Lower leg skin (tissue), 4 donors: ENCODE measurements at regions not wholly inside any gene's neighbourhood (a gene's known extent, or its start where the extent isn't known, plus 50 kb on each side); places are given as distances from the start of the nearest gene placed in this dataset.

ENCODE experiments used
- DNase-seq, 2 donors: peaks; one replicate each; pipeline ENCODE4 v3.0.0-alpha.2; 2019; ENCODE audit warnings: low spot score in 2 of 2
- H3K4me3 ChIP-seq: fragments of 200-600 bp; sonication (generic); 2 replicates; pipeline ENCODE4 v1.5.1; 2017; ENCODE audit warnings: mild to moderate bottlenecking, low read depth; ENCODE audit not compliant: poor library complexity, severe bottlenecking
- CTCF ChIP-seq, 3 donors: fragments of 450-650 bp; IDR thresholded peaks; one replicate each; pipeline ENCODE4 v1.5.1; 2016; ENCODE audit warnings: antibody characterized with exemption in 3 of 3, mild to moderate bottlenecking in 3 of 3, moderate library complexity in 2 of 3
- POLR2A ChIP-seq, 2 donors: fragments of 450-650 bp; IDR thresholded peaks; one replicate each; pipeline ENCODE4 v1.6.1; 2016 to 2017; ENCODE audit warnings: antibody characterized with exemption in 2 of 2, mild to moderate bottlenecking in 1 of 2, moderate library complexity in 1 of 2
- WGBS, 2 donors: methylation state at CpG; one replicate each; pipeline ENCODE4 v1.1.5; 2018; 5-methylcytosine and 5-hydroxymethylcytosine counted together
- intact Hi-C: fragments of 100-400 bp; cut with DNase I; formaldehyde crosslinking; loops from one replicate; pipeline ENCODE4 v1.15.0; 2023; ENCODE audit warnings: low total_unique reads

DNA sequence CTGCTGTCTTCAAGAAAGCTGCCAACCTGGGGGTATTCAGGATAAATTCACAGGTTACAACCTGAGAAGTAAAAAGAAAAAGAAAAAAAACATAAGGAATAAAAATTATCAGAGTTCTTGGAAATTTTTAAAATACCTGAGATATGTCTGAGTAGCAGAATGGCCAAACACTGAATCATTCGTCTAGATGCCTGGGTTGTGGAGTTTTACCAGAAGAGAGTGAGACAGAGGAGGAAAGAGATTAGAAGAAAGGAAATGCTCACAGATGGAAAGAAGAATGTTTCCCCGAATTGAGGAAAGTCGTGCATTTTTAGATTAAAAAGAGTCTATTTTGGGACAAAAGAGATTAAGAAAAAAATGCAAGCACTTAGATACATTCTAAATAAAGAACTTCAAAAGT is 1026.7 kb downstream of the TBC1D22A start:
- no peak for DNase-seq
- intact Hi-C loops = no loop called here
- no peak overlapping the region for H3K4me3 ChIP-seq
- 43 to 46% methylated on average over 3 of the region's 3 CpGs for WGBS, 2 donors
- TF ChIP-seq CTCF (IDR thresholded peaks at IDR 0.05) = no peak
- TF ChIP-seq POLR2A (IDR thresholded peaks at IDR 0.05) = no peak

DNA sequence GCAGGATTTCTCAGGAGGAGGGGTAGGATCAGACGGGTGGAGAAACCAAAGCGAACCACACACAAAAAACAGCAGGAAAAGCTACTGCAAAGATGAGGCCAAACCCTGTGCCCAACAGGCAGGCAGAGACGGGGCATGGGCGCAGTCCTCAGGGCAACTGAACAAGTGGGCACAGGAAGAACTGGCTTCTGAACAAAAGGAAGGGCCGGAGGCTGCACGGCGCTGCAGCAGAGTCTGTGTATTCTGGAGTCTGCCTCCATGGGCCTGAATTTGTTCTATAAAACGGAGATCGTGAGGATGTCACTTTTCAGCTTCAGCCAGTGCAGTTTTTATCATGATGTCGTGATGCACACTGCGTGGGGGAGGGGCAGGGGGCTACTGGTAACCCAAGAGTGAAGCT is 1026.0 kb downstream of the TBC1D22A start:
- no peak for TF ChIP-seq POLR2A (IDR thresholded peaks at IDR 0.05)
- TF ChIP-seq CTCF (IDR thresholded peaks at IDR 0.05) = no peak
- peak; percentile 9 to 76 for DNase-seq
- H3K4me3 ChIP-seq = no peak overlapping the region
- 45 to 50% methylated on average over 11 of the region's 11 CpGs for WGBS, 2 donors
- intact Hi-C loops = no loop called here

DNA sequence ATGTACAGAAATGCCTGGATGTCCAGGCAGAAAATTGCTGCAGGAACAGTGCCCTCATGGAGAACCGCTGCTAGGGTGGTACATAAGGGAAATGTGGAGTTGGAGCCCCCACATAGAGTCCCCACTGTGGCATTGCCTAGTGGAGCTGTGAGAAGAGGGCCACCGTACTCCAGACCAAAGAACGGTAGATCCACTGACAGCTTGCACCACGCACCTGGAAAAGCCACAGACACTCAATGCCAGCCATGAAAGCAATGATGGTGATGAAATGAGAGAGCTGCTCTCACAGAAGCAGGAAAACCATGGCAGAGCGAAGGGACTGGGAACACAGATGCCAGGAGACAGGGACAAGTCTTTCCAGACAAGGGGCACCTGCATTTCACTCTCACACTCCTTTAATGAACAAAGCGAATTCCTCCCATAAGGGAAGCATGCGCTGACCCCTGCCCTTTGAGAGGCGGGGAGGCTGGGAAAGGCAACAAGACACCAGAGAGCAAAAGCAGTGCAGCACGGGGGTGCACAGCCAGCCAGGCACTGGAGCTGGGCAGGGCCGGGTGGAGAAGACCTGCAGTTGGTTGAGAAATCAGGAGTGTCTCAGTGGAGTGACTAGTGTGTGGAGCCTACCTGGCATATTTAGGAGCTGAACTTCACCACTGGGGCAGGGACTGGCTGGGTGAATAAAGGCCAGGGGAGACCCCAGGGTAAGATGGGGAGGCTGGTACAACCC is 1025.2 kb downstream of the TBC1D22A start:
- DNase-seq = peak in 1 of 2 donors; percentile 57

DNA sequence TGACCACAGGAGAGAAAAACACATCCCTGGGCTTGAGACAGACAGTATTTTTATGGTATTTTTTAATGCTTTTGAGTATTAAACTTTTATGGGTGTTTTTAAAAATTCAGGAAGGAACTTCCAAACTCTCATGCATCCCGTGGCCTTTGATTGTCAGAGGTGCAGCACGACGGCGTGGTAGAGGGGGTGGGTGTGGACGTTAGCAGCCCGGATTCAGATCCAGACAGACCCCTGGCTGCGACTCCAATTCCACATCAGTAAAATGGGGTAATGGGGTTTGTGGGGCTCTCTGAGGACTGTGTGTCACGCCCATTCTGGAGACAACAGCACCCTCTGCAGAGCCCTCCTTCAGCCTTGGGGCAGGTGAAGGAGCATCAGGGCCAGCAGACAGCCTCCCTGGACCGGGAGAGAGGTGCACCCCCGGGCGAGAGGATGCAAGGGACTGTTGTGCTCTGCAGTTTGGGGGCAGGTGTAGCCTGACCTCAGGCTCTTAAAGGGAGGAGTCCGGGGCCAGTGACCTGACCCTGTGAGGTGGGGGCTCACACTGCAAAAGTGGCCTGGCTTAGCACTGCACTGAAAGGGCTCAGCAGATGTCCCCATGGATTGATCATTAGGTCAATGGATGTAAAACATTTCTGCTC is 1024.3 kb downstream of the TBC1D22A start:
- WGBS, 2 donors = 85 to 94% methylated on average over 11 to 12 of the region's 12 CpGs
- intact Hi-C loops = no loop called here
- no peak for TF ChIP-seq CTCF (IDR thresholded peaks at IDR 0.05)
- no peak for TF ChIP-seq POLR2A (IDR thresholded peaks at IDR 0.05)
- DNase-seq = peak in 1 of 2 donors; percentile 65
- H3K4me3 ChIP-seq = no peak overlapping the region

More for the DNA sequence above, 1025.2 kb downstream of the TBC1D22A start:
- intact Hi-C loops = no loop called here
- no peak for TF ChIP-seq POLR2A (IDR thresholded peaks at IDR 0.05)
- TF ChIP-seq CTCF (IDR thresholded peaks at IDR 0.05) = no peak
- 80 to 81% methylated on average over 10 of the region's 10 CpGs for WGBS, 2 donors
- H3K4me3 ChIP-seq = no peak overlapping the region

DNA sequence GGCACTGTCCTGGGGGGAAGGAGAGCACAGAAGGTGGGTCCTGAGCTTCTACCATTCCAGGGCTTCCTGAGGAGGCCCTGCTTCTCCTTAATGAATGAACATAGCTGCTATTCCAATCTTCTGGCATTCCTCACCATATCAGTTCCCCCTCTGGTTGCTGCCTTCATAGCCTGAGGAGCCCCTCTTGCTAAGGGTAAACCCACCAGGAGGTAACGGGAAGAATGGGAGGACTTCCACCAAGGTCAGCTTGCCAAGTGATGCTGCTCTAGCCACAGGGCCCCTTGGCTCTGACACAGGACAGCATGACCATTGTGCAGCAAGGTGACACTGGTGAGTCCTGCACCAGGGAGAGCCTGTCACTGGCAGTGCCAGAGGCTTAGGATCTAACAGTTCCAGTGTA is 1022.5 kb downstream of the TBC1D22A start:
- no peak overlapping the region for H3K4me3 ChIP-seq
- intact Hi-C loops = no loop called here
- TF ChIP-seq CTCF (IDR thresholded peaks at IDR 0.05) = no peak
- no peak for TF ChIP-seq POLR2A (IDR thresholded peaks at IDR 0.05)
- 80 to 89% methylated on average over 1 of the region's 1 CpG for WGBS, 2 donors
- peak in 1 of 2 donors; percentile 48 for DNase-seq
